ENCODE measurements at regions not wholly inside any gene's neighbourhood (a gene's known extent, or its start where the extent isn't known, plus 50 kb on each side); places are given as distances from the start of the nearest gene placed in this dataset.

GRCh38 chr2:217279140-217279539 is 419.3 kb upstream of the TNP1 start:
- TF ChIP-seq CTCF (conservative IDR thresholded peaks at IDR 0.05) (no peak), EZH2 (IDR thresholded peaks at IDR 0.05; ENCODE audit: low read depth) (no peak)

Measured in PC-9 (cell line).